GM12892 (cell line): ENCODE measurements at regions not wholly inside any gene's neighbourhood (a gene's known extent, or its start where the extent isn't known, plus 50 kb on each side); places are given as distances from the start of the nearest gene placed in this dataset.
"Not testable (repeated sequence)": the region's sequence is repeated elsewhere in the genome, so short reads cannot be mapped to it uniquely, and the experiment has no call there.

ENCODE experiments used
- DNase-seq: peaks from one replicate; pipeline ENCODE4 v3.0.0; 2011; ENCODE audit not compliant: insufficient read length
- FAIRE-seq: peaks from 2 replicates; lab custom pipeline; 2011; peaks lifted over from hg19 to GRCh38; lab: Jason Lieb, UNC
- POLR2A ChIP-seq: IDR thresholded peaks from 2 replicates; pipeline ENCODE4 v1.6.1; 2011; ENCODE audit warnings: low read depth, low read length, control low read depth
- POLR2AphosphoS5 ChIP-seq: IDR thresholded peaks from 2 replicates; pipeline ENCODE4 v1.6.1; 2011; ENCODE audit warnings: low read depth, low read length, control low read depth
- TAF1 ChIP-seq: IDR thresholded peaks from 2 replicates; pipeline ENCODE4 v1.6.1; 2011; ENCODE audit warnings: low read depth, mild to moderate bottlenecking, control low read depth, low read length, borderline replicate concordance

DNA sequence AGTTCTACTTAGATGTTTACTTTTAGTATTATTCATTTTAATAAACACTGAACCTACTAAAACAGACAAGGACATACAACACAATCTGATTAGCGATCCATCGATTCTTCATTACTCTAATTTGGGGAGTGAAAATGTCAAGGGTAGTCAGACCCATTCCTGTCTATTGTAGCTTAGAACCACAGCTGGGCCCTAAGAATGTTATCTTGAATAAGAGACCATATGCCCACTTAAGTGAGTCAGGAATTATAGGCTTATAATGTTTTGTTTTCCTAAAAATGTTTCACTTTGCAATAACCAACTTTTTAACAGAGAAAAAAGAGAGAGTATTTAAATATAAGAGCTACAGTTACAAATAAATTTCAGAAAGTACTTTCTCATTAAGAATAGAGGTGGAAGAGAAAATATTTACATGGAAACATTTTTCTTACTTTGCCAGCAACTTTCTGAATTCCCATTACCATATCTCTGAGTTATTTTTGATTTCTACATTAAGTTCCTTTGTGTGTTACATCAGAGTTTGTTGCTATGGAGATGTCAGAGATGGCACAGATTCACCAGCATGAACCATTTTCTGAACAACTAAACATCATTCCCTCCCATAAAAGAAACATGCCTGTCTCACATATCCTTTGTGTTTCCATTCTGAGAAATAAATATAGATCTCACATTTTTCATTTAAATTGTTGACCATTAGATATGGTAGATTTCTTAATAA is 75.4 kb upstream of the SLC13A1 start:
- no peak for DNase-seq
- no peak for TF ChIP-seq POLR2A
- no peak for TF ChIP-seq POLR2AphosphoS5
- no peak for TF ChIP-seq TAF1
- no peak for FAIRE-seq

DNA sequence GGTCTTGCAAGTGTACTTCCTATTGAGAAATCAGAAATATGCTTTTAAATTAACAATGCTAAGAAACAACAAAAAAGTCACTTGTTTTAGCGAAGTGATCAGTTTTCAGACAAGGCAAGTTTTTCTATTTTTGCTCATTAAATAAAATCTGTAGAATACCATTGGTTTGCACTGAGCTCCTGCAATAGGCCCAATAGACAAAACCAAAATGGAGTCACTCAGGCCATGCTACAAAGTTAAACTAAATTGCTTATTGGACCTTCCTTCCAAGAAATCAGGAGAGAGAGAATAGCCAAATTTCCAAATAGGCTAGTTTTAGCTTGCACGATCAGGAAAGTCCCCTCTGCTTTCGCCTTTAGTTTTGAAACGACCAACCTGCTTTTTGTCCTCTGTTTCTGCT is 73.4 kb upstream of the SLC13A1 start:
- FAIRE-seq = no peak
- no peak for DNase-seq
- TF ChIP-seq TAF1 = no peak
- no peak for TF ChIP-seq POLR2AphosphoS5
- no peak for TF ChIP-seq POLR2A

DNA sequence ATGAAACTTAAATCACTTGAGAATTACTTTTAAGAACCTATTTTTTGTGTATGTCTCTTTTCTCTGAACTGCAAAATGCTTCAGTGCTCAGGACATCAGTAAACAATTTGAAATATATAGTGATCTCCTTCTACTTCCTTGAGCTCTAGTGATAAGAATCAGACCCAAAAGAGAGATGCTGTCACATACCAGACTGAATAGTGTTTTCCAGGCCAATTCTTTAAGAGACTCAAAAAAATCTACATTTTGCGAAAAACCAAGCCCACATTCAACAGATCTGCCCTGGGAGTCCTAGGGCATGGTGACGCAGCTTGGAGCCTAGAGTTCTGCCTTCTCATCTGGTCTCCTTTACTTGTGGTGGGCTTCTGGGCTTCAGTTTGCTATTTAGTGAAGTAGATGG is 72.1 kb upstream of the SLC13A1 start:
- no peak for DNase-seq
- TF ChIP-seq POLR2AphosphoS5 (no peak), POLR2A (no peak), TAF1 (no peak)
- no peak for FAIRE-seq

DNA sequence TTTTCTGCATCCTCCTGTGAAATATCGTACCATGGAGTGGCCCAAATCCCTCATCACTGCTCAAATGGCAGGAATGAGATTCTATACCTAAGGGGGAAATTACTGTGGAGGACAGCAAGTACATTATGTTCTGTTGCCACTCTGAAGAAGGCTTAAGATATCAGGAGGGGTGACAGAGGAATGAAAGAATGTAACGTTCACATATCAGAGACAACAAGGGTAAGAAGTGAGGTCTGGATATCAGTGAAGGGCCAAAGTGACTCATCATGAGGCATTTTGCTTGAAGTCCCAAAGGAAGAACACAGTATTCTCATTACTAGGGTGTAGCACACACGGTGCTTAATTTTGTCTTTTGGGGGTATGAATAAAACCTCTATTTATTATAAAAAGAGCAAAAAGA is 71.5 kb upstream of the SLC13A1 start:
- TF ChIP-seq POLR2A = no peak
- FAIRE-seq (no peak), DNase-seq (no peak)

DNA sequence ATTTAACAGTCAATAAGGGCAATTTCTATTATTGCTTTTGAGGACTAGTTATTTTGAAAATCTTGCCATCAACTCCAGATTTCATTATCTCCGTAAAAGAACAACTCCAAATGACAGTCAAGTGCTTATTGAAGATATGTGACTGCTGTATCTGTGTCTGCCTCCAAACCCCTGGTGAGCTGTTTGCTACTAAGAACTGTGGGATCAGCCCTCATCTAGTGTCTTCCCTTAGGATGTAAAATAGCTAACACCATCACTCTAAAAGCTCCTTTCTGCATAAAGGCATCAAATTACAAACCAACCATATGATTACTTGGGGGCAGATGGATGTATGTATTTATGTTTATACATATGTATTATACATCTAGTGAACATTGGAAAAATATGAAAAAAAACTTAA is 70.8 kb upstream of the SLC13A1 start:
- TF ChIP-seq POLR2AphosphoS5 (no peak), POLR2A (no peak), TAF1 (no peak)
- FAIRE-seq (no peak), DNase-seq (no peak)

DNA sequence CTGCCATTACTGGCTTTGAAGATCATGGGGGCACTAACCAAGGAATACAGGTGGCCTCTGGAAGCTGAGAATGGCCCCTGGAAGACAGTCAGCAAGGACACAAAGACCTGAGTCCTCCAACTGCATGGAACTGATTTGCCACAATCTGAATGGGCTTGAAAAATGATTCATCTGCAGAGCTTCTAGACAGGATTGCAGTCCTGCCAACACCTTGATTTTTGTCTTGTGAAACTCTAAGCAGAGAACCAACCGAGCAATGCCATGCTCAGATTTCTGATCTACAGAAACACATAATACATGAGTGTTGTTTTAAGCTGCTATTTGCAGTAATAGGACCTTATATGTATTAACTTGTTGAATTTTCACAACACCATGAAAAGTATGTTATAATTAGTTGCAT is 66.1 kb upstream of the SLC13A1 start:
- no peak for DNase-seq
- no peak for FAIRE-seq
- no peak for TF ChIP-seq POLR2A
- TF ChIP-seq TAF1 = no peak
- no peak for TF ChIP-seq POLR2AphosphoS5

DNA sequence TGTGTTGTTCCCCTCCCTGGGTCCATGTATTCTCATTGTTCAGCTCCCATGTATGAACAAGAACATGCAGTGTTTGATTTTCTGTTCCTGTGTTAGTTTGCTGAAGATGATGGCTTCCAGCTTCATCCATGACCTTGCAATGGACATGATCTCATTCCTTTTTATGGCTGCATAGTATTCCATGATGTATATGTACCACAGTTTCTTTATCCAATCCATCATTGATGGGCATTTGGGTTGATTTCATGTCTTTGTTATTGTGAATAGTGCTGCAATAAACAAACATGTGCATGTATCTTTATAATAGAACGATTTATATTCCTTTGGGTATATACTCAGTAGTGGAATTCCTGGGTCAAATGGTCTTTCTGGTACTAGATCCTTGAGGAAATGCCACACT is 65.1 kb upstream of the SLC13A1 start:
- not testable (repeated sequence) for DNase-seq, FAIRE-seq

DNA sequence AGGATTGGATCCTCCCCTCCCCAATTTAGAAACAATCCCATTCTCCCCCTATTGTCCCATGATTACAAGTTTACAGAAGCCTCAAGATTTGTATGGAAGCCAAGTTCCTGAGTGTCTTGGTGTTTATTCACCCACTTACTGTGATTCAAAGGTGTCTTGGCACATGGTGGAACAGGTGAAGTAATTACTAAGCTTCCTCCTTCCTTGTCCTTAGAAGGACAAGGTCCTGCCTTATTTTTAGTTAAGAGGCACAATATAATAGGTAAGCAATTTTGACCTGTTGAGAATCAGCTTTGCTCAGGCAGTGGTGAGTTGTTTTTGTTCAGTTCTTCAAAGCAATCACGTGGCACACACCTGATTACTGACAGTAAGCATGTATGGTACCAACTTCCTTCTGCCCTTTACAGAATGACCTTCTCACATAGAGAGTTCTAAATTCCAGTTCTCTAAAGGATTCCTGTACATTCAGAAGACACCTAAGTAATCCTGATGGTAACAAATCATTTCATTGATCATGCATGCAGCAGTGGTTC is 60.7 kb upstream of the SLC13A1 start:
- no peak for TF ChIP-seq TAF1
- no peak for DNase-seq
- no peak for FAIRE-seq

DNA sequence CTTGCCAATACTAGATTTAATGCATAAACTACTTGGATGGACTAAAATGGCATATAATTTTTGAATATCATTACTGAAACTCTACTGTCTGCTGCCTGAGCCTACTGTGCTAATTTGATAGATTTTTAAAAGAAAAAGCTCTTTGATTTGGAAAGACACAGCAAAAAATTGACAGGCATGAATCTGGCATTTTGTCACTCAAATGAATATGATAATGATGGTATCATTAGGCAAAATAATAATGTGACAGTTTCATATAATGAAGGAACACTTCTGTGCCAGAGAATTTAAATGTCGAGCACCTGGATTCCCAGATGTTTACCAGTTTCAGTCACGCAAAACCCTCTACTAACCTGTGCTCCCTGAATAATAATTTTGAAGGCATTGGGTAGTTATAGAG is 60.0 kb upstream of the SLC13A1 start:
- TF ChIP-seq TAF1 (no peak), POLR2A (no peak), POLR2AphosphoS5 (no peak)
- FAIRE-seq (no peak), DNase-seq (no peak)
